GM18870 (cell line): ENCODE measurements at regions not wholly inside any gene's neighbourhood (a gene's known extent, or its start where the extent isn't known, plus 50 kb on each side); places are given as distances from the start of the nearest gene placed in this dataset.

Experiments
- ATAC-seq: cut with Tn5 transposase; IDR thresholded peaks from one replicate; pipeline ENCODE4 v1.9.1; 2021; ENCODE audit warnings: moderate library complexity; ENCODE audit not compliant: unreplicated experiment

GRCh38 chr10:70966646-70967553 is 78.5 kb upstream of the PCBD1 start:
- ATAC-seq = no peak

DNA sequence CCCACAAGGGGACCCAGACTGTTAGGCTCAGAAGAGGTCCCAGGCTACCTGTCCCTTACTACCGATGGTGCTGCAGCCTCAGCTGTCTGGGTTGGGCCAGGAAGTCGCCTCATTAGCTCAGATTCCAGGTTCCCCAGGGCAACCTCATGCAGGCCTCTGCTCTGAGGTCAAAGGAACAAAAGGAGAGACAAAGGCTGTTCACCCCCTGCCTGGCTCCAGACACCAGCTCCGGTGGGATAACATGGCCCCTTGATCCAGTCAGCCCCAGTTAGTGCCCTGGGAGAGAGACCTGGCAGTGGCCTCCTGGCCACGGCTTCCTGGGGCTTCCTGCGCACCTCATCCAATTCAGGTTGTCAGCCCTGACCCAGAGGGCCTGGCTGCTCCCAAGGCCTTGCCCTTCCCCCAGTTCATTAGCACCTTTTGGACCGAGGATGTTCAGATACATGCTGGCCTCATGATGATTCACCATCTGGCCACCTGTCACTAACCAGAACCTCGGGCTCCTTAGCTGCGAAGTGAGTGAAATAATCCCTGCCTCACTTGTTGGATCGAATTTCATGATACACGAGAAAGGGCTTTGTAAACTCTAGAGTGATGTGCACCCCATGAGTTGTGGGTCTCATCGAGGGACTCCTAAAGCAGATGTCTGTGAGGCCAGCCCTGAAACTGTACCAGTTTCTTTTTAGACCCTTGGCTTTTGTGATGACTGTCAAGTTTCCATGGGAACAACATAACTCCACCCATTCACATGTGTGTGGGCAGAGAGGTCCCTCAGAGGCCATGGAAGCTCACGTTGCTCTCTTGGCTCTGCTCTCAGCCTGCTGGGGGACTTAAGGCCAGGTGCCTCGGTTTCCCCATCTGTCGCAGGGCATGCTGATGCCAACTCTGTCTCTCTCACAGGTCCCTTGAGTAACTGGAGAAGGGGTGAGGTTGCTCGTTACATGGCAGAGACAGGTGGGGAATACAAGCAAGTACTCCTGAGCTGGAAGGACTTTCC is 79.5 kb upstream of the PCBD1 start:
- peak; percentile 77 for ATAC-seq

DNA sequence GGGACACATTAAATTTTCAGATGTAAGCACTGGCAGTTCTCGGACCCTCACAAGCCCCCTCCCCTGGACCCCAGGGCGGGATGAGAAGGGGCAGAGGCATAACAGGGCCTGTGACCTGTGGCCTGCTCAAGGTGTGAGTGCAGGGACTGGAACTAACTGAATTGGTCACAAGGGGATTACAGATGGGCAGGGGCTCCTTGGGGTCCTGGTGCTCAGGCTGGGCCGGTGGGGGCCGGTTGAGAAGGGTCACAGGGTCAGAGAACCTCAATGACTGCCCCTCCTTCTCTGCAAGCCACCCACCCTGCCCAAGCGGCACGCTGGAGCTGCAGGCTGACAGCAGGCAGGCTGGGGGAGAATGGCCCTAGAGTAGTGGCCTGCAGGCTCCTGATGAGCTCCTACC is 80.8 kb upstream of the PCBD1 start:
- ATAC-seq = no peak

GRCh38 chr10:70970830-70971229 is 82.5 kb upstream of the PCBD1 start:
- no peak for ATAC-seq

- no peak for ATAC-seq
These were observed 84.9 kb upstream of the PCBD1 start for GRCh38 chr10:70973275-70973674.

GRCh38 chr10:70974351-70974901 is 86.1 kb upstream of the PCBD1 start:
- ATAC-seq = no peak

DNA sequence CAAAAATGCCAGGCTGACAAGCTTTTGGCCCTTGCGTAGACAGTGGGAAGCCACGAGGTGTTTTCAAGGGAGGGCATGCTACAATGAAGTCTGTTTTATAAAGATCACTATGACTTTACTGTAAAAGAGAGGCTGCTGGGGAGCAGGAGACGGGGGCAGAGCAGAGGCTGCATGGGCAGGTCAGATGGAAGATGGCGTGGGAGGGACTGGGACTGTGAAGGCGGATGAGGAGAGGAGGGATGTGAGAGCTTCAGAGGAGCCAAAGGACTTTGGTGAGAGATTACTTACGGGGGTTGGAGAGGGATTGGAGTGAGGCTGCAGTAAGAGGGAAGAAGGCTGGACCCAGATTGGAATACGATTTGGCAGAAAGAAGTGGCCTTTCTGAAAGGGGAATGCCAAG is 86.6 kb upstream of the PCBD1 start:
- no peak for ATAC-seq

DNA sequence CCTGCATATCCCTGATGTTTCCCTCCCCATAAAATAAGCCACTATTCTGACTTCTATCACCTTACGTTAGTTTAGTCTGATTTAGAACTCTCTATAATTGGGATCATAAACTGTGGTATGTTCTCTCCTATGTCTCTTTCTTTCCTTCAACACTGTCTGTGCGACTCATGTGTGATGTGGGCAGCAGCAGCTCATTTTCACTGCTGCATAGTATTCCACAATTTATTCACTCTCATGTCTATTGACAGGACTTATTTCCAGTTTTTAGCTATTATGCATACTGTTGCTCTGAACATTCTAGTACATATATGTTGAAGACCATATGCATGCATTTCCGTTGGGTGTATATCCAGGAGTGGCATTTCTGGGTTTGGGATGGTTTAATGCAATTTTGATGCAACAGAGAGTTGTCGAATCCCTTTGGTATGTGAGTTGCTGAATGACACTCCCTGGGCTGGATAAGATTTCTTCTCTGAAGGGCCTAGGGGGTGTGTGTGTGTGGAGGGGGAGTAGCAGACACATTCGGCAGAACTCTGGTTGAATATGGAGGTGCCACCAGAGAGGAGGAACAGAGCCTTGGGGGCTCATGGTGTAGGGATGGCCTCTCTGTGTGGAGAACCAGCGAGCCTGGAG is 87.8 kb upstream of the PCBD1 start:
- no peak for ATAC-seq

GRCh38 chr10:70977625-70978024 is 89.3 kb upstream of the PCBD1 start:
- ATAC-seq = no peak

DNA sequence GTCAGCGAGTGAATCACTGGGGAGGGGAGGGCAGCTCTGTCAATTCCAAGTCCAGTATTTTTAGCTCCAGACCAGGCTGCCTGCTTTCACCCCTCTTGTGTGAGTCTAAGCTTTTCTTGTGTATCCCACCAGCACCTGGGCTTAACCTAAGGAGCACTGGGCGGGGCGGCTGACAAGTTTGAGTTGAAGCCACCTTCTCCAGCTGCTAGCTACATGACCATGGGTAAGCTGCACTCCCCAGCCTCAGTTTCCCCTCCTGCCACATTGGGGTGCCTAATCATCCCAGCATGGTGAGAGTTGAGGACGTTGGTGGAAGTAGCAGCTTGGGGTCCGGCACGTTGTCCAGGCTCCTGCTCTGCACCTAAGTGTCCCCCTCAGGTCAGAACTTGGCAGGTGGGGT is 89.8 kb upstream of the PCBD1 start:
- ATAC-seq = no peak

- ATAC-seq = no peak
These were observed 90.6 kb upstream of the PCBD1 start for GRCh38 chr10:70978816-70979480.

GRCh38 chr10:70980687-70981086 is 92.3 kb upstream of the PCBD1 start:
- ATAC-seq = no peak

DNA sequence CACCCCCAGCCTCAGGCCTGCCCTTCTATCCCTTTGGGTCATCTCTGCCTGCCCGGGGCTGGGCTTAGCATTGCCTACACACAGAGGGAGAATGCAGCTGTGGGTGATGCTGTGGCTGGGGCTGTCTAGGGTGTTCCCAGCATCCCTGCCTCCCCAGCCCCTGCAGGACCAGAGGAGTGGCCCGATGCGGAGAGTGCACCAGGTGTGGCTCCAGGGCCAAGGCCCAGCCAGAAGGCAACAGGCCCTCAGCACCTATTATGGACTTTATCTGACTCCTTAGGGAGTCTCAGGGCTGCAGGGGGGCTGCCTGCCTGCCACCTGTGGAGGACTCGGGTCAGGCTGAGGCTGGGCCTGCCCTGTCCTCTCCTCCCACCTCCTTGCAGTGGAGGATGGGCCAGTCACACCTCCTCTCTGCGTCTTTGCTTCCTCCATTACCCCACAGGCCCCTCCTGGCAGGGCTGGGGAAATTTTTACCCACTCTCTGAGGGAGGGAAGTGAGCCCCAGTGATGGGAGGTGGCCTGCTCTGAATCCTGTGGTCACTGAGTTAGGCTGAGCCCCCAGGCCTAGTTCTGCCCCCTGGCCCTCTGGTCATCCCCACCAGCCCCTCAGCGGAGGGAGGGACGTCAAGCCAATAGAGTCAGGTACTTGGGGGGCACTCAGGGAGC is 92.9 kb upstream of the PCBD1 start:
- no peak for ATAC-seq

GRCh38 chr10:70981936-70982335 is 93.6 kb upstream of the PCBD1 start:
- no peak for ATAC-seq

GRCh38 chr10:70982443-70982842 is 94.1 kb upstream of the PCBD1 start:
- ATAC-seq = peak; percentile 66

- ATAC-seq = no peak
These were observed 96.8 kb upstream of the PCBD1 start for GRCh38 chr10:70984986-70985722.

DNA sequence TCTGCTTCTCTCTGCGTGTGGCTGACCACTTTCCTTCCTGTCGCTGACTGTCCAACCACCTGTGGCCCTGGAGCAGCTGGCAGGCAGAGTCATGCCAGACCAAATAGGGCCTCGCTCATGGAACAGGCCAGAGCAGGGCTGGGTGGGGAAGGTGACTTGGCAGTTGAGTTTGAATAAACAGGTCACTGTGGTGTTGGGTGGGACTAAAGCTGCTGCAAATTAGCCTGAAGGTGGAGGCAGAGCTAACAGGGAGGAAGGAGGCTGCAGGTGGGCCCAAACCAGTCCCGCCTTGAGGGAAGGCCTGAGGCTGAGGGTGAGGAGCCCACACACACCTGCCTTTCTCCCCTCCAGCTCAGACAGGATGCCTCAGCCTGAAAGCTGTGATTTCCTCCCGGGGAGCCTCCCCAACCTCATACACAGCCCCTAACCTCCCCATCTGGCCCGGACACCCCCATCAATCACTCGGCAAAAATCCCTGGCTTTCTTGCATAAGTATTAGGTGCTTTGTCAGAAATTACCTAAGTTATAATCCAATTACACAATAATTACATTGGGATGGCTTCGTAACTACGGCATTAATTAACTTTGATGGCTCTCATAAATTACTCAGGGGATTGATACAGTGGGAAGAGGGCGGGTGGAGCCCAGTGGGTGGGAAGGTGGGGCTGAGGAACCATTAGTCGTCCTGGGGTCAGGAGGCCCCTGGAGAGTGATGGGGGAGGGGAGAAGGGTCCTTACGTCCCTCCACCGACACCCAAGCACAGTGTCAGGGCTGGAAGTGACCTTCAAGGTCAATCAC is 97.7 kb upstream of the PCBD1 start:
- no peak for ATAC-seq

DNA sequence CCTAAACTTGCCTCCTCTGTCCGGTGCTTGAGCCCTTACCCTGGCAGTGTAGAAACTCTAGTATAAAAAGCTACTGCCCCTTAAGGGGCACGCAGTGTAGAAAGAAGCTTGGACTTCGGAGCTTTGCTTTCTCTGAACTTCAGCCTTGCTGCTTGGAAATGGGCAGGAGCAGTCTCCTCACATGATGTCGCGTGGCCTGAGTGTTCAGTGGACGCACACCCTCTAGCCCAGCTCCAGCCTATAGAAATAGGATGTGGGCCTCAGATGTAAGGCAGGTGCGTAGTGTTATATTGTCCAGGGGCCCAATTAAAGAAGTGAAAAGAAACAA is 98.2 kb upstream of the PCBD1 start:
- ATAC-seq = no peak
